ENCODE measurements at regions not wholly inside any gene's neighbourhood (a gene's known extent, or its start where the extent isn't known, plus 50 kb on each side); places are given as distances from the start of the nearest gene placed in this dataset.

- no peak overlapping the region for H3K4me2 ChIP-seq (ENCODE audit: low read depth, low read length, poor library complexity, severe bottlenecking)
- no peak overlapping the region for H2AFZ ChIP-seq (ENCODE audit: low read depth, low read length, severe bottlenecking)
- no peak overlapping the region for H3K9ac ChIP-seq (ENCODE audit: low read length)
- H3K4me3 ChIP-seq (ENCODE audit: insufficient read depth, low read length, poor library complexity, severe bottlenecking) = no peak overlapping the region
- no peaks in the 10 kb centered on the region for H3K9me2 ChIP-seq (replicated peaks; ENCODE audit: insufficient read depth, low read length)
- H3F3A ChIP-seq (ENCODE audit: insufficient read depth) = no peaks in the 10 kb centered on the region
- no peaks in the 10 kb centered on the region for H3K36me3 ChIP-seq (ENCODE audit: low read length)
- H3K79me2 ChIP-seq (ENCODE audit: insufficient read depth, low read length) = no peaks in the 10 kb centered on the region
- TF ChIP-seq EZH2phosphoT487 (conservative IDR thresholded peaks at IDR 0.05; ENCODE audit: low read length) (no peak), CTCF (IDR thresholded peaks at IDR 0.05; ENCODE audit: insufficient read depth, low read length, poor library complexity, severe bottlenecking) (no peak)
- no peaks in the 10 kb centered on the region for H3K9me3 ChIP-seq (ENCODE audit: insufficient read depth, low read length)
- H3K27me3 ChIP-seq (ENCODE audit: low read length) = no peaks in the 10 kb centered on the region
- no peak overlapping the region for H3K27ac ChIP-seq (ENCODE audit: low read depth, low read length)
- H4K20me1 ChIP-seq (ENCODE audit: low read depth, low read length) = no peaks in the 10 kb centered on the region
Measured at GRCh38 chr7:17132726-17133125, 165.7 kb upstream of the AHR start.

GRCh38 chr7:17133977-17134376 lies 164.5 kb upstream of the AHR start:
- TF ChIP-seq CTCF (IDR thresholded peaks at IDR 0.05; ENCODE audit: insufficient read depth, low read length, poor library complexity, severe bottlenecking) = no peak
- no peak for TF ChIP-seq EZH2phosphoT487 (conservative IDR thresholded peaks at IDR 0.05; ENCODE audit: low read length)
- Histone ChIP-seq H3K36me3 (ENCODE audit: low read length) (no peaks in the 10 kb centered on the region), H3K9me2 (replicated peaks; ENCODE audit: insufficient read depth, low read length) (no peaks in the 10 kb centered on the region), H3K27ac (ENCODE audit: low read depth, low read length) (no peak overlapping the region), H4K20me1 (ENCODE audit: low read depth, low read length) (no peaks in the 10 kb centered on the region), H3F3A (ENCODE audit: insufficient read depth) (no peaks in the 10 kb centered on the region), H2AFZ (ENCODE audit: low read depth, low read length, severe bottlenecking) (no peak overlapping the region), H3K4me3 (ENCODE audit: insufficient read depth, low read length, poor library complexity, severe bottlenecking) (no peak overlapping the region), H3K27me3 (ENCODE audit: low read length) (no peaks in the 10 kb centered on the region), H3K4me2 (ENCODE audit: low read depth, low read length, poor library complexity, severe bottlenecking) (no peak overlapping the region), H3K9me3 (ENCODE audit: insufficient read depth, low read length) (no peaks in the 10 kb centered on the region), H3K9ac (ENCODE audit: low read length) (no peak overlapping the region), H3K79me2 (ENCODE audit: insufficient read depth, low read length) (no peaks in the 10 kb centered on the region)

GRCh38 chr7:17134786-17135185 lies 163.7 kb upstream of the AHR start:
- Histone ChIP-seq H3K9me2 (replicated peaks; ENCODE audit: insufficient read depth, low read length) (no peaks in the 10 kb centered on the region), H3K27ac (ENCODE audit: low read depth, low read length) (no peak overlapping the region), H3K4me3 (ENCODE audit: insufficient read depth, low read length, poor library complexity, severe bottlenecking) (no peak overlapping the region), H3F3A (ENCODE audit: insufficient read depth) (no peaks in the 10 kb centered on the region), H3K79me2 (ENCODE audit: insufficient read depth, low read length) (no peaks in the 10 kb centered on the region), H3K4me2 (ENCODE audit: low read depth, low read length, poor library complexity, severe bottlenecking) (no peak overlapping the region), H4K20me1 (ENCODE audit: low read depth, low read length) (no peaks in the 10 kb centered on the region), H3K36me3 (ENCODE audit: low read length) (no peaks in the 10 kb centered on the region), H3K27me3 (ENCODE audit: low read length) (no peaks in the 10 kb centered on the region), H3K9me3 (ENCODE audit: insufficient read depth, low read length) (no peaks in the 10 kb centered on the region), H2AFZ (ENCODE audit: low read depth, low read length, severe bottlenecking) (no peak overlapping the region), H3K9ac (ENCODE audit: low read length) (no peak overlapping the region)
- TF ChIP-seq CTCF (IDR thresholded peaks at IDR 0.05; ENCODE audit: insufficient read depth, low read length, poor library complexity, severe bottlenecking) (no peak), EZH2phosphoT487 (conservative IDR thresholded peaks at IDR 0.05; ENCODE audit: low read length) (no peak)

DNA sequence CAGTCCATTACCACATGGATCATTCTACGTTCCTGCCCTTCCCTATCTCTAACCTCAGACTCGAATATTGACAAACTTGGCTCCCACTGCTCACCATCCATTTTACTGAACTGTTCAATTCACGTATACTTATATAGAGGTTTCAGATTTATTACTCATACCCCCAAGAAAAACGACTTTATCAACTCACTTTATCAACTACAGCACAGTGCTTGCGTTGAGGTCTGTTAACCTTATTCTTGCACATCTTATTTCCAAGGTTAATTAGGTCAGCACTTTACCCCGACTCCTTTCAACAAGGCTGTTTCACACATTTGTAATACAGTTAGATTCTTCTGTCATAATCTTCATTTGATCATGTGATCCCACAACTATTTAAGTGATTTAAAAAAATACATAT lies 162.3 kb upstream of the AHR start:
- Histone ChIP-seq H3K36me3 (ENCODE audit: low read length) (no peaks in the 10 kb centered on the region), H3K79me2 (ENCODE audit: insufficient read depth, low read length) (no peaks in the 10 kb centered on the region), H3K4me3 (ENCODE audit: insufficient read depth, low read length, poor library complexity, severe bottlenecking) (no peak overlapping the region), H3K27me3 (ENCODE audit: low read length) (no peaks in the 10 kb centered on the region), H3K4me2 (ENCODE audit: low read depth, low read length, poor library complexity, severe bottlenecking) (no peak overlapping the region), H3K9me3 (ENCODE audit: insufficient read depth, low read length) (no peaks in the 10 kb centered on the region), H3K9me2 (replicated peaks; ENCODE audit: insufficient read depth, low read length) (no peaks in the 10 kb centered on the region), H2AFZ (ENCODE audit: low read depth, low read length, severe bottlenecking) (no peak overlapping the region), H4K20me1 (ENCODE audit: low read depth, low read length) (no peaks in the 10 kb centered on the region), H3K9ac (ENCODE audit: low read length) (no peak overlapping the region), H3F3A (ENCODE audit: insufficient read depth) (no peaks in the 10 kb centered on the region), H3K27ac (ENCODE audit: low read depth, low read length) (no peak overlapping the region)
- TF ChIP-seq CTCF (IDR thresholded peaks at IDR 0.05; ENCODE audit: insufficient read depth, low read length, poor library complexity, severe bottlenecking) = no peak
- no peak for TF ChIP-seq EZH2phosphoT487 (conservative IDR thresholded peaks at IDR 0.05; ENCODE audit: low read length)
